GM12878 (cell line): ENCODE measurements at regions not wholly inside any gene's neighbourhood (a gene's known extent, or its start where the extent isn't known, plus 50 kb on each side); places are given as distances from the start of the nearest gene placed in this dataset.

ENCODE experiments used
- ATAC-seq: fragments of 200-7000 bp; cut with Tn5 transposase; 3 replicates; pipeline ENCODE4 v1.9.1; 2020; ENCODE audit warnings: mild to moderate bottlenecking, moderate library complexity
- BruUV-seq: library from RNA; stranded (reverse); fragments of 400-500 nt; replicated peaks from 2 replicates; lab custom pipeline; 2021; lab: Mats Ljungman, UMichigan
- CTCF ChIA-PET: fragments of 300-600 bp; sonication (Branson Sonifier 250); formaldehyde crosslinking; extraction: SDS; loops from one replicate; lab custom pipeline; 2021; ENCODE audit warnings: inconsistent platforms; lab: Yijun Ruan, JAX
- POLR2A ChIA-PET: fragments of 350-600 bp; formaldehyde crosslinking; extraction: SDS; loops from one replicate; lab custom pipeline; 2021; ENCODE audit warnings: inconsistent platforms; lab: Charles Lee
- RAD21 ChIA-PET: fragments of 300-600 bp; sonication (Branson Sonifier 250); formaldehyde crosslinking; loops from one replicate; lab custom pipeline; 2023; ENCODE audit warnings: antibody characterized with exemption; ENCODE audit not compliant: unreplicated experiment; lab: Charles Lee
- SMC1A ChIA-PET: fragments of 300-600 bp; sonication (Branson Sonifier 250); formaldehyde crosslinking; loops from one replicate; lab custom pipeline; 2023; ENCODE audit not compliant: unreplicated experiment, uncharacterized antibody; lab: Charles Lee
- DNase-seq: peaks from one replicate; pipeline ENCODE4 v3.0.0-alpha.2; 2011; ENCODE audit warnings: low read depth, low spot score
- FAIRE-seq: peaks from 3 replicates; lab custom pipeline; 2011; peaks lifted over from hg19 to GRCh38; lab: Jason Lieb, UNC
- H2AFZ ChIP-seq: 2 replicates; pipeline ENCODE4 v1.6.0; 2011; ENCODE audit warnings: low read depth, low read length, control low read depth; ENCODE audit not compliant: control insufficient read depth
- H3K27ac ChIP-seq: 2 replicates; pipeline ENCODE4 v1.5.1; 2011; ENCODE audit warnings: control low read depth; ENCODE audit not compliant: control insufficient read depth, insufficient read depth
- H3K27me3 ChIP-seq, 2 experiments: replicated peaks in 1 of 2; 2 replicates each; pipeline versions ENCODE4 v1.6.0 to v1.6.1; 2011; ENCODE audit warnings: low read length in 1 of 2; ENCODE audit not compliant: control insufficient read depth in 2 of 2, insufficient read depth in 2 of 2
- H3K36me3 ChIP-seq, 2 experiments: 2 replicates each; pipeline ENCODE4 v1.5.1; 2011; ENCODE audit warnings: low read length in 1 of 2; ENCODE audit not compliant: control insufficient read depth in 2 of 2, insufficient read depth in 2 of 2
- H3K4me1 ChIP-seq: 2 replicates; pipeline ENCODE4 v1.6.1; 2011; ENCODE audit warnings: mild to moderate bottlenecking, low read length, moderate library complexity, mixed read lengths; ENCODE audit not compliant: control insufficient read depth, insufficient read depth
- H3K4me2 ChIP-seq: 2 replicates; pipeline ENCODE4 v1.6.0; 2011; ENCODE audit warnings: control low read depth; ENCODE audit not compliant: control insufficient read depth, insufficient read depth
- H3K4me3 ChIP-seq: fragments of 200-600 bp; sonication (generic); 2 replicates; pipeline ENCODE4 v1.5.1; 2016
- H3K79me2 ChIP-seq: 2 replicates; pipeline ENCODE4 v1.6.0; 2011; ENCODE audit warnings: low read length; ENCODE audit not compliant: control insufficient read depth, insufficient read depth
- H3K9ac ChIP-seq: 2 replicates; pipeline ENCODE4 v1.8.0; 2011; ENCODE audit warnings: low read length, control low read depth, mixed read lengths; ENCODE audit not compliant: control insufficient read depth, insufficient read depth
- H3K9me3 ChIP-seq: replicated peaks from 3 replicates; pipeline ENCODE4 v1.5.1; 2011; ENCODE audit warnings: mild to moderate bottlenecking, low read length; ENCODE audit not compliant: control insufficient read depth, insufficient read depth
- H4K20me1 ChIP-seq: 2 replicates; pipeline ENCODE4 v1.6.0; 2011; ENCODE audit not compliant: control insufficient read depth, insufficient read depth
- BHLHE40 ChIP-seq, 2 experiments: fragments of 450-650 bp in 1 of 2; IDR thresholded peaks; 2 replicates each; pipeline ENCODE4 v1.6.1; 2011 to 2017; ENCODE audit warnings: low read depth in 2 of 2, borderline replicate concordance in 1 of 2, improper control_type of control experiment in 1 of 2, low read length in 1 of 2, mild to moderate bottlenecking in 1 of 2
- ESRRA ChIP-seq: IDR thresholded peaks from 2 replicates; pipeline ENCODE4 v1.6.1; 2012; ENCODE audit warnings: mild to moderate bottlenecking, low read length, improper control_type of control experiment
- HCFC1 ChIP-seq: fragments of 150-350 bp; IDR thresholded peaks from 2 replicates; pipeline ENCODE4 v1.6.1; 2014; ENCODE audit warnings: low read length
- HDAC6 ChIP-seq: fragments of 200-600 bp; sonication (generic); IDR thresholded peaks from one replicate; pipeline ENCODE4 v1.8.0; 2017; ENCODE audit warnings: antibody characterized with exemption; ENCODE audit not compliant: unreplicated experiment
- IKZF1 ChIP-seq: fragments of 450-650 bp; conservative IDR thresholded peaks from 2 replicates; pipeline ENCODE4 v1.6.1; 2017; ENCODE audit warnings: antibody characterized with exemption, mild to moderate bottlenecking
- IKZF2 ChIP-seq, 2 experiments: fragments of 450-650 bp; IDR thresholded peaks; 2 replicates each; pipeline ENCODE4 v1.6.1; 2017; ENCODE audit warnings: mild to moderate bottlenecking in 2 of 2, moderate library complexity in 2 of 2
- JUND ChIP-seq: IDR thresholded peaks from 2 replicates; pipeline ENCODE4 v1.6.1; 2012; ENCODE audit warnings: low read depth, mild to moderate bottlenecking, low read length, improper control_type of control experiment, moderate library complexity
- MLLT1 ChIP-seq: fragments of 450-650 bp; IDR thresholded peaks from 2 replicates; pipeline ENCODE4 v1.6.1; 2016; ENCODE audit warnings: mild to moderate bottlenecking
- NFIC ChIP-seq: IDR thresholded peaks from 2 replicates; pipeline ENCODE4 v1.6.1; 2012; ENCODE audit warnings: low read depth, mild to moderate bottlenecking, inconsistent platforms, low read length, moderate library complexity
- RELB ChIP-seq: fragments of 450-650 bp; IDR thresholded peaks from 2 replicates; pipeline ENCODE4 v1.6.1; 2017; ENCODE audit warnings: low read depth, mild to moderate bottlenecking, moderate library complexity
- SUZ12 ChIP-seq: fragments of 200-600 bp; sonication (generic); IDR thresholded peaks from one replicate; pipeline ENCODE4 v1.6.1; 2018; ENCODE audit warnings: antibody characterized with exemption, mild to moderate bottlenecking; ENCODE audit not compliant: unreplicated experiment
- ZNF592 ChIP-seq: fragments of 450-650 bp; IDR thresholded peaks from 2 replicates; pipeline ENCODE4 v1.6.1; 2017; ENCODE audit warnings: mild to moderate bottlenecking, moderate library complexity
- WGBS: methylation state at CpG from one replicate; pipeline ENCODE4 v1.1.6; 2016; ENCODE audit warnings: low lambda C conversion rate; ENCODE audit not compliant: insufficient replicate concordance, insufficient coverage; ENCODE audit errors: missing lambda C conversion rate; 5-methylcytosine and 5-hydroxymethylcytosine counted together
- in situ Hi-C: fragments of 300-500 bp; cut with MboI; formaldehyde crosslinking; loops from 9 replicates; pipeline ENCODE4 v1.14.3; 2018; ENCODE audit warnings: mixed read lengths
- intact Hi-C: fragments of 100-400 bp; cut with micrococcal nuclease; formaldehyde crosslinking; loops from one replicate; pipeline ENCODE4 v1.14.2; 2022; ENCODE audit not compliant: unreplicated experiment

GRCh38 chr2:107376909-107377308 is 449.8 kb upstream of the RGPD4 start (continued):
- TF ChIP-seq IKZF2 (IDR thresholded peaks at IDR 0.05) (no peak), HDAC6 (no peak), SUZ12 (no peak)

GRCh38 chr2:107380912-107381311 is 445.8 kb upstream of the RGPD4 start:
- RAD21 ChIA-PET = no interaction called here
- H3K27ac ChIP-seq = no peak overlapping the region
- H3K4me1 ChIP-seq = no peaks in the 10 kb centered on the region
- CTCF ChIA-PET = no interaction called here
- TF ChIP-seq RELB (no peak), JUND (no peak), IKZF1 (no peak), NFIC (no peak), ZNF592 (no peak), HCFC1 (no peak), ESRRA (no peak), MLLT1 (no peak), BHLHE40 (IDR thresholded peaks at IDR 0.05; ENCODE audit: borderline replicate concordance in 1 of 2, low read depth in 2 of 2, low read length in 1 of 2) (no peak)
- no peaks in the 10 kb centered on the region for H3K36me3 ChIP-seq
- no peaks in the 10 kb centered on the region for H3K27me3 ChIP-seq
- SMC1A ChIA-PET = no interaction called here
- H3K4me2 ChIP-seq = no peak overlapping the region
- no peak overlapping the region for H3K9ac ChIP-seq
- DNase-seq (no peak), ATAC-seq (no peak), FAIRE-seq (no peak)
- H4K20me1 ChIP-seq = no peaks in the 10 kb centered on the region
- no peak overlapping the region for H3K4me3 ChIP-seq
- H3K9me3 ChIP-seq = no peaks in the 10 kb centered on the region
- H2AFZ ChIP-seq = no peak overlapping the region
- no peaks in the 10 kb centered on the region for H3K79me2 ChIP-seq
- 6% methylated on average over 2 of the region's 2 CpGs for WGBS
- intact Hi-C loops (no loop called here), in situ Hi-C loops (no loop called here)
- BruUV-seq = no TSS peak
- POLR2A ChIA-PET = no interaction called here
